ENCODE measurements at regions not wholly inside any gene's neighbourhood (a gene's known extent, or its start where the extent isn't known, plus 50 kb on each side); places are given as distances from the start of the nearest gene placed in this dataset.

DNA sequence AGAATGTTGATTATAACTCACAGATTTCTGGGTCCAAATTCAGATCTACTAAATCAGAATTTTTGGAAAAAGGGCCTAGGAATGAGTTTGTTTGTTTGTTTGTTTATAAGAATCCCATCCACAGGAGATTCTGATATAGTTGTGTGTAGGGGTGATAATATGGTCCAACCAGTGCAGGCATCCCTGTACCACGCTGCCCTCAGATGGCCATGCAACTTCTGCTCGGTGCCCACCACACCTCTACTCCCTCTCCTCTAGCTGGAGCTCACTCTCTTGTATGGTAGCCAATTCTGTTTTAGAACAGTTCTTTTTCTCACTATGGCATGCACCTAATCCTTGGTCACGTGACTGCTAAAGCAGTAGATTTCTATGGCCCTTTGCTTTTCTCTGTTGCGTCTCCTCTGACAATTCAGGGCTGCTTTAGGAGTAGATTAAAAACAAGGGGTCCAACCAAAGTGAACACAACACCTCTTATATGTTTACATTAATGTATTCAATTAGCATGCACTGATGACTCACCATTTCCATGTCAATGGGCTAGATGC is 103.3 kb upstream of the KCNA4 start:
- TF ChIP-seq EZH2 (IDR thresholded peaks at IDR 0.05; ENCODE audit: insufficient read depth, poor library complexity, severe bottlenecking) (no peak), EZH2phosphoT487 (IDR thresholded peaks at IDR 0.05; ENCODE audit: insufficient read depth, low read depth) (no peak)
